ENCODE measurements at regions not wholly inside any gene's neighbourhood (a gene's known extent, or its start where the extent isn't known, plus 50 kb on each side); places are given as distances from the start of the nearest gene placed in this dataset.

DNA sequence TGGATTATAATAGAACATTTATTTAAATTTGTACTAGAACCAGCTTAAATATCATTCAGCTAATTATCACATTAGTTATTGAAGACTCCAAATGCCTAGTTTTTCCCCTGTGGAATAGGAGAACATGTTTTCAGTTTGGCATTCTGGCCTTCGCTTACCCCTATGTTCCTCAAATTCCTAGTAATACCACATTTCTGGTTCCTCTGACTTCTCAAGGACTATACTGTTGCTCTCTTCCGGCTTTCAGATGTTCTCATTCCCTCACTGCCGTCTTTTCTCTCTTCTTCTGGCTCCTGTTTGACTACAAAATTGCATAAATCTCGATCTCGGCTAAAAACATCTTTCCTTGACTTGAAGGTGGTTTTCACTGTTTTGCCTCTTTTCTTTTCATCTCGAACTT lies 71.8 kb upstream of the KHDRBS2 start:
- TF ChIP-seq, protein P1, sequence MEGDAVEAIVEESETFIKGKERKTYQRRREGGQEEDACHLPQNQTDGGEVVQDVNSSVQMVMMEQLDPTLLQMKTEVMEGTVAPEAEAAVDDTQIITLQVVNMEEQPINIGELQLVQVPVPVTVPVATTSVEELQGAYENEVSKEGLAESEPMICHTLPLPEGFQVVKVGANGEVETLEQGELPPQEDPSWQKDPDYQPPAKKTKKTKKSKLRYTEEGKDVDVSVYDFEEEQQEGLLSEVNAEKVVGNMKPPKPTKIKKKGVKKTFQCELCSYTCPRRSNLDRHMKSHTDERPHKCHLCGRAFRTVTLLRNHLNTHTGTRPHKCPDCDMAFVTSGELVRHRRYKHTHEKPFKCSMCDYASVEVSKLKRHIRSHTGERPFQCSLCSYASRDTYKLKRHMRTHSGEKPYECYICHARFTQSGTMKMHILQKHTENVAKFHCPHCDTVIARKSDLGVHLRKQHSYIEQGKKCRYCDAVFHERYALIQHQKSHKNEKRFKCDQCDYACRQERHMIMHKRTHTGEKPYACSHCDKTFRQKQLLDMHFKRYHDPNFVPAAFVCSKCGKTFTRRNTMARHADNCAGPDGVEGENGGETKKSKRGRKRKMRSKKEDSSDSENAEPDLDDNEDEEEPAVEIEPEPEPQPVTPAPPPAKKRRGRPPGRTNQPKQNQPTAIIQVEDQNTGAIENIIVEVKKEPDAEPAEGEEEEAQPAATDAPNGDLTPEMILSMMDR (IDR thresholded peaks at IDR 0.05) = no peak
- no peak for TF ChIP-seq GATA3 (IDR thresholded peaks at IDR 0.05; ENCODE audit: borderline replicate concordance)
- TF ChIP-seq, protein P2, sequence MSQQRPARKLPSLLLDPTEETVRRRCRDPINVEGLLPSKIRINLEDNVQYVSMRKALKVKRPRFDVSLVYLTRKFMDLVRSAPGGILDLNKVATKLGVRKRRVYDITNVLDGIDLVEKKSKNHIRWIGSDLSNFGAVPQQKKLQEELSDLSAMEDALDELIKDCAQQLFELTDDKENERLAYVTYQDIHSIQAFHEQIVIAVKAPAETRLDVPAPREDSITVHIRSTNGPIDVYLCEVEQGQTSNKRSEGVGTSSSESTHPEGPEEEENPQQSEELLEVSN (IDR thresholded peaks at IDR 0.05; ENCODE audit: borderline replicate concordance, low read depth) = no peak
- TF ChIP-seq, protein P3, sequence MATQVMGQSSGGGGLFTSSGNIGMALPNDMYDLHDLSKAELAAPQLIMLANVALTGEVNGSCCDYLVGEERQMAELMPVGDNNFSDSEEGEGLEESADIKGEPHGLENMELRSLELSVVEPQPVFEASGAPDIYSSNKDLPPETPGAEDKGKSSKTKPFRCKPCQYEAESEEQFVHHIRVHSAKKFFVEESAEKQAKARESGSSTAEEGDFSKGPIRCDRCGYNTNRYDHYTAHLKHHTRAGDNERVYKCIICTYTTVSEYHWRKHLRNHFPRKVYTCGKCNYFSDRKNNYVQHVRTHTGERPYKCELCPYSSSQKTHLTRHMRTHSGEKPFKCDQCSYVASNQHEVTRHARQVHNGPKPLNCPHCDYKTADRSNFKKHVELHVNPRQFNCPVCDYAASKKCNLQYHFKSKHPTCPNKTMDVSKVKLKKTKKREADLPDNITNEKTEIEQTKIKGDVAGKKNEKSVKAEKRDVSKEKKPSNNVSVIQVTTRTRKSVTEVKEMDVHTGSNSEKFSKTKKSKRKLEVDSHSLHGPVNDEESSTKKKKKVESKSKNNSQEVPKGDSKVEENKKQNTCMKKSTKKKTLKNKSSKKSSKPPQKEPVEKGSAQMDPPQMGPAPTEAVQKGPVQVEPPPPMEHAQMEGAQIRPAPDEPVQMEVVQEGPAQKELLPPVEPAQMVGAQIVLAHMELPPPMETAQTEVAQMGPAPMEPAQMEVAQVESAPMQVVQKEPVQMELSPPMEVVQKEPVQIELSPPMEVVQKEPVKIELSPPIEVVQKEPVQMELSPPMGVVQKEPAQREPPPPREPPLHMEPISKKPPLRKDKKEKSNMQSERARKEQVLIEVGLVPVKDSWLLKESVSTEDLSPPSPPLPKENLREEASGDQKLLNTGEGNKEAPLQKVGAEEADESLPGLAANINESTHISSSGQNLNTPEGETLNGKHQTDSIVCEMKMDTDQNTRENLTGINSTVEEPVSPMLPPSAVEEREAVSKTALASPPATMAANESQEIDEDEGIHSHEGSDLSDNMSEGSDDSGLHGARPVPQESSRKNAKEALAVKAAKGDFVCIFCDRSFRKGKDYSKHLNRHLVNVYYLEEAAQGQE (IDR thresholded peaks at IDR 0.05) = no peak
- no peak for TF ChIP-seq RCOR1 (IDR thresholded peaks at IDR 0.05; ENCODE audit: low read depth, low read length)
- TF ChIP-seq NFE2L2 (conservative IDR thresholded peaks at IDR 0.05; ENCODE audit: low read length) = no peak
- TF ChIP-seq POLR2A (IDR thresholded peaks at IDR 0.05; ENCODE audit: low read length) = no peak
- no peak for TF ChIP-seq TP53 (CRISPR knock-in tag; IDR thresholded peaks at IDR 0.05)
- TF ChIP-seq FOSL2 (IDR thresholded peaks at IDR 0.05) = no peak
- no peak for TF ChIP-seq FOSL2 (CRISPR knock-in tag; IDR thresholded peaks at IDR 0.05)
